ENCODE measurements at regions not wholly inside any gene's neighbourhood (a gene's known extent, or its start where the extent isn't known, plus 50 kb on each side); places are given as distances from the start of the nearest gene placed in this dataset.

DNA sequence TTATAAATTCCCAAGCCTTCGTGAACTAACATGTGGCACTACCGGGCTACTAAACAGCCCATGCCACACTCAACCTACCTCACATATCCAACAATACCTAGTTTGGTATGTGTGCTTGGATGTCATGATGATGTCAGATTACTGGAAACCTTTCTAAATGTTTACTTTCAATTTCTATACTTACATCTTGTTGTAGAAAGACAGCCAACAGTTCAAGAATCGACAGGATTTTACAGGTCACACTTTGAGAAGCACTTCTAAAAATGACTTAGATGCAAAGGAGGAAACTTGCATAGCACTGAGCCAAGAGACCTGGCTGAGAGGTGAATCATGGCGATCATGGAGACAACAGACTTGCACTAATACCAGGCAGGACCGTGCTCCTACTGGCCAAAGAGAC is 209.9 kb downstream of the COL4A1 start:
- H3K27me3 Mint-ChIP-seq (ENCODE audit: unreplicated experiment): peaks cover 5% of the 10 kb centered on the region
- TF ChIP-seq, protein P1, sequence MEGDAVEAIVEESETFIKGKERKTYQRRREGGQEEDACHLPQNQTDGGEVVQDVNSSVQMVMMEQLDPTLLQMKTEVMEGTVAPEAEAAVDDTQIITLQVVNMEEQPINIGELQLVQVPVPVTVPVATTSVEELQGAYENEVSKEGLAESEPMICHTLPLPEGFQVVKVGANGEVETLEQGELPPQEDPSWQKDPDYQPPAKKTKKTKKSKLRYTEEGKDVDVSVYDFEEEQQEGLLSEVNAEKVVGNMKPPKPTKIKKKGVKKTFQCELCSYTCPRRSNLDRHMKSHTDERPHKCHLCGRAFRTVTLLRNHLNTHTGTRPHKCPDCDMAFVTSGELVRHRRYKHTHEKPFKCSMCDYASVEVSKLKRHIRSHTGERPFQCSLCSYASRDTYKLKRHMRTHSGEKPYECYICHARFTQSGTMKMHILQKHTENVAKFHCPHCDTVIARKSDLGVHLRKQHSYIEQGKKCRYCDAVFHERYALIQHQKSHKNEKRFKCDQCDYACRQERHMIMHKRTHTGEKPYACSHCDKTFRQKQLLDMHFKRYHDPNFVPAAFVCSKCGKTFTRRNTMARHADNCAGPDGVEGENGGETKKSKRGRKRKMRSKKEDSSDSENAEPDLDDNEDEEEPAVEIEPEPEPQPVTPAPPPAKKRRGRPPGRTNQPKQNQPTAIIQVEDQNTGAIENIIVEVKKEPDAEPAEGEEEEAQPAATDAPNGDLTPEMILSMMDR (IDR thresholded peaks at IDR 0.05; ENCODE audit: unreplicated experiment): no peak
- no peak for DNase-seq (ENCODE audit: low spot score)
- peaks cover 8% of the 10 kb centered on the region for H3K9me3 Mint-ChIP-seq (ENCODE audit: unreplicated experiment)
- no peaks in the 10 kb centered on the region for H3K4me1 Mint-ChIP-seq (ENCODE audit: unreplicated experiment)
- H3K27ac Mint-ChIP-seq (ENCODE audit: unreplicated experiment): no peak overlapping the region
- H3K4me3 Mint-ChIP-seq (ENCODE audit: unreplicated experiment): no peak overlapping the region
- H3K36me3 Mint-ChIP-seq (ENCODE audit: low read depth, unreplicated experiment): peaks cover 11% of the 10 kb centered on the region

DNA sequence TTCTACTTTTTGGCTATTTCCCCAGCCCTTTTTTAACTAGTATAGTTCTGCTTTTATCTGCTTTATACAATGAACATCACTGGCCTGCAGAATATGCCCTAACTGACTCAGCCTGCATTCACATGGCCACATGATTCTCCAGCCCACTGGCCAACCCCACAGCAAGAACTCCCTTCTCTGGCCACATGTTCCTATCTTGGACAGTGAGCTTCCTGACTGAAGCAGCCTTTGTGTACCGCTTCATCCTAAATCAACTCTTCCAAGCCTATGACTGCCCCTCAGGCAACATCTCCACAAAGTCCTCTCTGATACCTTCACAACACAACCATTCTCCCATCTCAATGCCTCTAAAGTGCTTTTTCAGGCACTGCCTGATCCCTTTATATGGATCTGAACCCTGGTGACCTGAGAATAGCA is 214.1 kb downstream of the COL4A1 start:
- no peak for DNase-seq (ENCODE audit: low spot score)
- H3K4me3 Mint-ChIP-seq (ENCODE audit: unreplicated experiment): no peak overlapping the region

DNA sequence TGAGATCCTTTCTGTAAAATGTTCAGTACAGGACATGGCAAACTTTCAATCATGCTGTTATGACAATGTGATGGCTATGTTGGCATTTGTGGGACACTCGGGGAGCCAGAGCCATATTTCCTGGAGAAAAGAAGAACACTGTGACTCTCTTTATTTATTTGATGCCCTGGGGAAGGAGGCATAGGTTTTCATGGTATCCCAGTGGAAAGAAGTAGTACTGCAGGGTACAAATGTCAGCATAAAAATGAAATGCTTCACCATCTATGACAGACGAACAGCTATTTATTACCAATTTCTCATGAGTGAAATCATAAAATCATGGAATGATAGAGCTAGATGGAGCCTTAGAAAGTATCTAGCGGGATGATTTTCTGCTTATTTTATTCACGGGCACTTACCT is 217.1 kb downstream of the COL4A1 start:
- Mint-ChIP-seq H3K27me3 (ENCODE audit: unreplicated experiment) (peaks cover 2% of the 10 kb centered on the region), H3K27ac (ENCODE audit: unreplicated experiment) (no peak overlapping the region), H3K4me3 (ENCODE audit: unreplicated experiment) (no peak overlapping the region), H3K9me3 (ENCODE audit: unreplicated experiment) (no peaks in the 10 kb centered on the region), H3K36me3 (ENCODE audit: low read depth, unreplicated experiment) (no peaks in the 10 kb centered on the region), H3K4me1 (ENCODE audit: unreplicated experiment) (no peaks in the 10 kb centered on the region)
- TF ChIP-seq, protein P1 (IDR thresholded peaks at IDR 0.05; ENCODE audit: unreplicated experiment): peak; percentile 70
- no peak for DNase-seq (ENCODE audit: low spot score)

More for the DNA sequence above, 214.1 kb downstream of the COL4A1 start:
- TF ChIP-seq, protein P1 (IDR thresholded peaks at IDR 0.05; ENCODE audit: unreplicated experiment): no peak
- Mint-ChIP-seq H3K9me3 (ENCODE audit: unreplicated experiment) (no peaks in the 10 kb centered on the region), H3K27me3 (ENCODE audit: unreplicated experiment) (peaks cover 2% of the 10 kb centered on the region), H3K36me3 (ENCODE audit: low read depth, unreplicated experiment) (no peaks in the 10 kb centered on the region), H3K27ac (ENCODE audit: unreplicated experiment) (no peak overlapping the region), H3K4me1 (ENCODE audit: unreplicated experiment) (no peaks in the 10 kb centered on the region)

DNA sequence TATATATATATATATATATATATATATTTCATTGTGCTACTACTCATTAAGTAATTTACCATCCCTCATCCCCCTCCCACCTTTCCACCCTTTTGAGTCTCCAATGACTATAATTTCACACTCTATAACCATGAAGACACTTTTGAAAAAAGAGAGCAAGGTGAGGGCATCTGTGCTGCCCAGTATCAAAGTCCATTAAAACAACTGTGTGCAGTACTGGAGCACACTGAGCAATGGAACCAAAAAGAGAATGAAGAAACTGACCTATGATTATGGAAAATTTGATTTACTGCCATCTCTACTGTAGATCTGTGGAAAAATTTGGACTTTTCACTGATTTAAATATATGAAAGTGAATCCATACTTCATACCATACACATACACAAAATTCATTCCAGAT is 217.9 kb downstream of the COL4A1 start:
- Mint-ChIP-seq H3K27me3 (ENCODE audit: unreplicated experiment) (peaks cover 2% of the 10 kb centered on the region), H3K9me3 (ENCODE audit: unreplicated experiment) (no peaks in the 10 kb centered on the region), H3K27ac (ENCODE audit: unreplicated experiment) (no peak overlapping the region), H3K4me3 (ENCODE audit: unreplicated experiment) (no peak overlapping the region), H3K36me3 (ENCODE audit: low read depth, unreplicated experiment) (no peaks in the 10 kb centered on the region), H3K4me1 (ENCODE audit: unreplicated experiment) (no peaks in the 10 kb centered on the region)
- no peak for DNase-seq (ENCODE audit: low spot score)
- TF ChIP-seq, protein P1 (IDR thresholded peaks at IDR 0.05; ENCODE audit: unreplicated experiment): no peak

DNA sequence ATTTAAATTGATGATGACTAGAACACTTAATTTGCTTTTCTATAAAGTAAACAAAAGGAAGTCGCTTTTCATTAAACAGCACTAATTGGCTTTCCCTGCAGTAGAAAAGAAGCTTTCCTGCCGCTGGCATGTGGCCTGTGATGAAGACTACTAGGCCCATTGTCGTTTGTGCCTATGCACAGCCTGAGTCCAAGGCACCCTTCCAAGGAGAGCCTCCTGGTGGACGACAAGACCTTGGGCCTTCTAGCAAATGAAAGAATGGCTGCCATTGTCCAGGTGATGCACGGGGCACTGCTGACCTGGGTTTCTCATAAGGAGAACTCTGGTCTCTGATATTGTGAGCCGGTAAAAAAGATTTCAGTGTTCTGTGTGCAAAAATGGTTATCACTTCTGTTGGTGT is 233.0 kb downstream of the COL4A1 start:
- Mint-ChIP-seq H3K36me3 (ENCODE audit: low read depth, unreplicated experiment) (no peaks in the 10 kb centered on the region), H3K4me3 (ENCODE audit: unreplicated experiment) (no peak overlapping the region), H3K4me1 (ENCODE audit: unreplicated experiment) (no peaks in the 10 kb centered on the region), H3K9me3 (ENCODE audit: unreplicated experiment) (no peaks in the 10 kb centered on the region), H3K27ac (ENCODE audit: unreplicated experiment) (no peak overlapping the region), H3K27me3 (ENCODE audit: unreplicated experiment) (peaks cover 1% of the 10 kb centered on the region)
- TF ChIP-seq, protein P1 (IDR thresholded peaks at IDR 0.05; ENCODE audit: unreplicated experiment): no peak
- DNase-seq (ENCODE audit: low spot score): no peak

Measured in endothelial cell (in vitro differentiated cells).